ENCODE measurements at regions not wholly inside any gene's neighbourhood (a gene's known extent, or its start where the extent isn't known, plus 50 kb on each side); places are given as distances from the start of the nearest gene placed in this dataset.
A peak's percentile ranks its signal among the peaks of the same experiment; 100 is the strongest.
"Not testable (repeated sequence)": the region's sequence is repeated elsewhere in the genome, so short reads cannot be mapped to it uniquely, and the experiment has no call there.

GRCh38 chr6:169869301-169869700 is 117.9 kb downstream of the ERMARD start:
- DNase-seq, result no peak

- DNase-seq, result peak; percentile 54
Observed at GRCh38 chr6:169868458-169868857, 117.0 kb downstream of the ERMARD start.

- no peak for DNase-seq
Observed at GRCh38 chr6:169867751-169868191, 116.3 kb downstream of the ERMARD start.

GRCh38 chr6:169866668-169867521 is 115.5 kb downstream of the ERMARD start:
- no peak for DNase-seq

- DNase-seq, result no peak
Observed at GRCh38 chr6:169866140-169866534, 114.7 kb downstream of the ERMARD start.

DNA sequence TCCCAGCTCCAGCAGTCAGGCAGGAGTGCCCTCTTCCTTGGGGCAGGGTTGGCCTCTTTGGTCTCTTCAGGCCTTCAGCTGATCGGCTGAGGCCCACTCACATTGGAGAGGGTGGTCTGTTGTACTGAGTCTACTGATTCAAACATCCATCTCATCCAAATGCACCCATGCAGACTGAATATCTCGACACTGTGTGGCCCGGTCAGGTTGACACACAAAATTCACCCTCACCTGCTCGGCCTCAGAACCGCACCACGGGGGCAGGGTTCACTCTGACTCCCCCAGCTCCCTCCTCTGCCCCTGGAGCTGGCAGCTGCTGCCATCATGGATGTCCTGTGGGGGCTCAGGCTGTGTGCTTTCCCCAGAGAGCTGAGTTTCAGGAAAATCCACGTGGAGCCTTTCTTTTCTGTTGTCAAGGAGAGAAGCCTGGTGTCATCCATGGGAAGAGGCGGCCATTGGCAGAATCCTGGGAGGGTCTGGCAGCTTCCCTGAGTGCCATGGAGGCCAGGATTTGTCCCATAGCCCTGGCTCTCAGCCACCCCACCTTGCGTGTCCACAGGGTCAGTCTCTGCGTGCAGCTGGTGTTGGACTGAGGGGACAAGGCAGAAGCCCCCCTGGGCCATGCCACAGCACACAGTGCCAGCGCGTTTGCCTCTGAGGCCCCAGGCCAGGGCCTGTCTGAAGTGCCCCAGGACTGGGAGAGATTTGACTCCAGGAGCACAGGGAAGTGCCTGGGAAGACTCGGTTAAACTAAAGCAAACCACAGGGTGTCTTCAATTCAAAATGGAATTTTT is 114.1 kb downstream of the ERMARD start:
- no peak for DNase-seq

- no peak for DNase-seq
Observed at GRCh38 chr6:169864148-169865020, 113.0 kb downstream of the ERMARD start.

- DNase-seq, result no peak
Observed at GRCh38 chr6:169863710-169864109, 112.3 kb downstream of the ERMARD start.

DNA sequence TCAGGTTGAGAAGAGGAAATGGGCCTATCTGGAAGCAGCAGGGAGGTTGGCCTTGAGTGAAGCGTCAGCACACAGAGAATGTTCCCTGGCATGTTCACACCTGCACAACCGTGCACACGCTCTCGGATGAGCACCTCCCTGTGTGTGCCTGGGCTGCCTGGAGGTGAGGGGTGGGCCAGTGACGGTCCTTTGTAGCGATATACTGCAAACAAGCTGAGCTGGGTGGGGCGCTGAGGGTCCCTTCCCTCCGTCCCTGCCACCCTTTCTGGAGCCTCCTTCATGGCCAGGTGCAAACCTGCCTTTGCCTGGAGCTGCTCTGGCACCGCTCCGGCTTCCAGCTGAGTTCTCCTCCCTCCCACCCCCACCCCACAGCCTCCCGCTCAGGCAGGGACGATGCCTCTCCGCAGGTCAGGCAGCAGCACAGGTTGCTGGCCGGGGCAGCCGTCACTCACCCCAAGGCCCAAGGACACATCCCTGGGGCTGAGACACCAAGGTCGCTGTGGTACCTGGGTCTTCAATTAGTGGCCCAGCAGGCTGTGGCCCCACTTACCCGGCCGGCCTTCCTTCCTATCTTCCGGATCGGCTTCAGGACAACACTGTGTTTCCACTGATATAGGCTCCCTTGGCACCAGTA is 111.6 kb downstream of the ERMARD start:
- DNase-seq, result no peak

- DNase-seq, result no peak
Observed at GRCh38 chr6:169862043-169862891, 110.8 kb downstream of the ERMARD start.

GRCh38 chr6:169861431-169862042 is 110.1 kb downstream of the ERMARD start:
- no peak for DNase-seq

- no peak for DNase-seq
Observed at GRCh38 chr6:169859978-169860703, 108.7 kb downstream of the ERMARD start.

DNA sequence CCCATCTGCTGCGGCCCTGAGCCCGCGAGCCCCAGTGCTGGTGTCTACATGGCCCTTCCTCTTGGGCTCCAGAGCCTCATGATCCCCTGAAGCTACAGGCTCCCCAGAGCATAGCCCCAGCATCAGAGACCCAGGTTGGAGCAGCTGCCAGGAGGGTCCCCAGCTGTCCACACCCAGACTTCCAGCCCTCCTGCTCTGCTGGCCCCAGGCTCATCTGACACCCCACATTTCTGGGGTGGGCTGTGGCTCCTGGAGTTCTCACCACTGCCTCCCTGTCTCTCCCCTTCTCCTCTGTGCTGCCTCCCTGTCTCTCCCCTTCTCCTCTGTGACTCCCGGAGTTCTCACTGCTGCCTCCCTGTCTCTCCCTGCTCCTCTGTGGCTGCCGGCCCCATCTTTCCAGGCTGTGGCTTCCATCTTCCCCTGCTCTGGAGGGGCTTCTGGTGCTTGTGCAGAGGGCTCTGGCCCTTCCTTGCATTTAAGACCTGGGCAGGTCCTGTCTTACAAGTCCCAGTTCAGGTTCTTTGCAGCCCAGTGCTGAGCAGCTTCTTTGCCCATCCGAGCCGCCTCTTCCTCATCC is 108.1 kb downstream of the ERMARD start:
- no peak for DNase-seq

- no peak for DNase-seq
Observed at GRCh38 chr6:169858935-169859351, 107.5 kb downstream of the ERMARD start.

DNA sequence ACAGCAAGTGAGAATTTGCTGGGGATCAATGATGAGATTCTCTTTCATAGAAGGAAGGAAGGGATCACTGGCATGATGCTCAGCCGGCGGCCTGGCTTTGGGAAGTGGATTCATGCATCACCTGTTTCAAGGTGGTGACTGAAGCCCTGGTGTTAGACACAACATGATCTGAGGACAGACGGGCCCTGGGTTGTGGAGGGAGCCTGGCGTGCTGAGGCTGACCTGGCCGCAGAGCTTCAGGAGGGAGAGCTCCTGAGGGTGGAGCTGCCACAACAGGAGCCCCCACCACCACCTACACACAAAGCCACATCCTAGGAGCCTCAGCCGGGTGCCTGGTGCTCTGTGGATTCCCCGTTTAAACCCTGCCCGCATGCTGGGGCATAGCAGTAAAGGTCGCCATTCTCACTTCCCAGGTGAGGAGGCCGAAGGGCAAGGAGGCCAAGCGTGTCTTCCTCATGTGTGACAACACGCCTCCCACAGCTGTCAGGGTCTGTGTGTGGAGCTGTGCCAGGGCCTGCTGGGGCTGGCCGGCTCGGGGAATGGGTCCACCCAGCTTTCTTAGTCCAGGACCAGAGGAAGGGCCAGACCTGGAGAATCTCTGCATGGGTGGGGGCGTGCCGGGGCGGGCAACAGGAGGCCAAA is 107.0 kb downstream of the ERMARD start:
- no peak for DNase-seq

DNA sequence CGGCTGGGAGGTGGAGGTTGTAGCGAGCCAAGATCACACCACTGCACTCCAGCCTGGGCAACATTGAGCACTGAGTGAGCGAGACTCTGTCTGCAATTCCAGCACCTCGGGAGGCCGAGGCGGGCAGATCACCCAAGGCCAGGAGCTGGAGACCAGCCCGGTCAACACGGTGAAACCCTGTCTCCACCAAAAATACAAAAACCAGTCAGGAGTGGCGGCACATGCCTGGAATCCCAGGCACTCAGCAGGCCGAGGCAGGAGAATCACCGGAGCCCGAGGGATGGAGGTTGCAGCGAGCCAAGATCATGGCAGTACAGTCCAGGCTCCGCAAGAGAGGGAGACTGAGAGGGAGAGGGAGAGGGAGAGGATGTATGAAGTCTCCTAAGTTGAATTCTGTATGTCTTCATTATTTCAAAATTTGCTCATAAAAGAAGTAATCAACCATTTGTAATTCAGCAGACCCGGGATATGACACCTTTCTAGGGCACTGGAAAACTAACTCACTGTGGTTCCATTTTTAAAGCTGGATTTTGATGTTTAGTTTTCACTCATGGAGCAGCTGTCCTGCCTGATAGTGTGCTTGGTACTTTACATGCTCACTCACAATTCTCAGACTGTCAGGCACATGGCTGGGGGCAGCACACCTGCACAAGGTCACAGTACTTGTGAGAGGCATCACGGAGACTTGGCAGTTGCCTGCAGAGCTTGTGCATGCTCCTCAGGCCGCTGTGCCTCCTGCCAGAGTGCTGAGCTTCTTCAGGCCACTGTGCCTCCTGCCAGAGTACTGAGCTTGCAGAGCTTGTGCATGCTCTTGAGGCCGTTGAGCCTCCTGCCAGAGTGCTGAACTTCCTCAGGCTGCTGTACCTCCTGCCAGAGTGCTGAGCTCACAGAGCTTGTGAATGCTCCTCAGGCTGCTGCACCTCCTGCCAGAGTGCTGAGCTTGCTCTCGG is 106.2 kb downstream of the ERMARD start:
- DNase-seq, result no peak

GRCh38 chr6:169856442-169857342 is 105.3 kb downstream of the ERMARD start:
- DNase-seq, result not testable (repeated sequence)
